ENCODE measurements at regions not wholly inside any gene's neighbourhood (a gene's known extent, or its start where the extent isn't known, plus 50 kb on each side); places are given as distances from the start of the nearest gene placed in this dataset.
"Not testable (repeated sequence)": the region's sequence is repeated elsewhere in the genome, so short reads cannot be mapped to it uniquely, and the experiment has no call there.

GRCh38 chr4:59556191-59556590 lies 1643.9 kb upstream of the ADGRL3 start:
- in situ Hi-C loops (cut with MboI; ENCODE audit: low pct_unique_long_range_greater_than_20kb in 2 of 9, low sequenced_read_pairs in 9 of 9, unreplicated experiment in 9 of 9); H3K4me3 ChIP-seq: not testable (repeated sequence)
- 20 to 100% (median 86%) methylated on average over 1 to 2 of the region's 2 CpGs; no CpG with 5 or more reads in 3 of the 10 experiments for WGBS, 10 experiments

GRCh38 chr4:59560141-59560648 lies 1639.9 kb upstream of the ADGRL3 start:
- ATAC-seq (replicated peaks in 6 of 8); H3K4me3 ChIP-seq; H3K4me1 ChIP-seq (replicated peaks in 1 of 2); H3K27ac ChIP-seq; in situ Hi-C loops (cut with MboI; ENCODE audit: low pct_unique_long_range_greater_than_20kb in 2 of 9, low sequenced_read_pairs in 9 of 9, unreplicated experiment in 9 of 9): not testable (repeated sequence)
- WGBS, 10 experiments, result 0 to 93% (median 76%) methylated on average over 1 to 5 of the region's 9 CpGs; no CpG with 5 or more reads in 5 of the 10 experiments

More at GRCh38 chr4:59556191-59556590, 1643.9 kb upstream of the ADGRL3 start:
- H3K27ac ChIP-seq; ATAC-seq (replicated peaks in 6 of 8); H3K4me1 ChIP-seq (replicated peaks in 1 of 2): not testable (repeated sequence)

- no peak overlapping the region for H3K4me3 ChIP-seq
- WGBS, 10 experiments, result 0 to 80% (median 60%) methylated on average over 1 of the region's 1 CpG; no CpG with 5 or more reads in 5 of the 10 experiments
These were observed 1634.3 kb upstream of the ADGRL3 start for GRCh38 chr4:59565836-59566235.

GRCh38 chr4:59570860-59571476 lies 1629.2 kb upstream of the ADGRL3 start:
- Histone ChIP-seq H3K27ac (no peak overlapping the region), H3K4me3 (no peak overlapping the region), H3K4me1 (replicated peaks in 1 of 2) (no peaks in the 10 kb centered on the region)
- no peak for ATAC-seq (replicated peaks in 6 of 8)
- whole genome bisulfite sequencing, 10 experiments, result 0 to 100% (median 58%) methylated on average over 1 to 2 of the region's 2 CpGs; no CpG with 5 or more reads in 2 of the 10 experiments
- in situ Hi-C loops (cut with MboI; ENCODE audit: low pct_unique_long_range_greater_than_20kb in 2 of 9, low sequenced_read_pairs in 9 of 9, unreplicated experiment in 9 of 9), result no loop called here

More at GRCh38 chr4:59565836-59566235, 1634.3 kb upstream of the ADGRL3 start:
- H3K27ac ChIP-seq, result no peak overlapping the region
- in situ Hi-C loops (cut with MboI; ENCODE audit: low pct_unique_long_range_greater_than_20kb in 2 of 9, low sequenced_read_pairs in 9 of 9, unreplicated experiment in 9 of 9), result no loop called here
- H3K4me1 ChIP-seq (replicated peaks in 1 of 2), result no peaks in the 10 kb centered on the region
- peak in 1 of 8 experiments; percentile 22 for ATAC-seq (replicated peaks in 6 of 8)

GRCh38 chr4:59571805-59572430 lies 1628.2 kb upstream of the ADGRL3 start:
- ATAC-seq (replicated peaks in 6 of 8), result no peak
- 28 to 100% (median 90%) methylated on average over 1 to 9 of the region's 9 CpGs for WGBS, 10 experiments
- Histone ChIP-seq H3K27ac (no peak overlapping the region), H3K4me1 (replicated peaks in 1 of 2) (no peaks in the 10 kb centered on the region), H3K4me3 (no peak overlapping the region)
- in situ Hi-C loops (cut with MboI; ENCODE audit: low pct_unique_long_range_greater_than_20kb in 2 of 9, low sequenced_read_pairs in 9 of 9, unreplicated experiment in 9 of 9), result no loop called here

- no peak for ATAC-seq (replicated peaks in 6 of 8)
- Histone ChIP-seq H3K27ac (no peak overlapping the region), H3K4me1 (replicated peaks in 1 of 2) (no peaks in the 10 kb centered on the region), H3K4me3 (no peak overlapping the region)
- in situ Hi-C loops (cut with MboI; ENCODE audit: low pct_unique_long_range_greater_than_20kb in 2 of 9, low sequenced_read_pairs in 9 of 9, unreplicated experiment in 9 of 9), result no loop called here
- 16 to 85% (median 59%) methylated on average over 1 to 6 of the region's 10 CpGs; no CpG with 5 or more reads in 4 of the 10 experiments for WGBS, 10 experiments
These were observed 1616.1 kb upstream of the ADGRL3 start for GRCh38 chr4:59583845-59584568.

- WGBS, 10 experiments, result 0 to 73% (median 47%) methylated on average over 2 to 3 of the region's 3 CpGs; no CpG with 5 or more reads in 4 of the 10 experiments
- H3K4me1 ChIP-seq (replicated peaks in 1 of 2), result no peaks in the 10 kb centered on the region
- in situ Hi-C loops (cut with MboI; ENCODE audit: low pct_unique_long_range_greater_than_20kb in 2 of 9, low sequenced_read_pairs in 9 of 9, unreplicated experiment in 9 of 9), result no loop called here
- H3K4me3 ChIP-seq, result no peak overlapping the region
- H3K27ac ChIP-seq, result no peak overlapping the region
- ATAC-seq (replicated peaks in 6 of 8), result peak in 2 of 8 experiments; percentile 9 to 27
These were observed 1602.4 kb upstream of the ADGRL3 start for GRCh38 chr4:59597536-59598329.

- 0 to 100% (median 60%) methylated on average over 1 of the region's 1 CpG; no CpG with 5 or more reads in 5 of the 10 experiments for WGBS, 10 experiments
- Histone ChIP-seq H3K4me1 (replicated peaks in 1 of 2) (no peaks in the 10 kb centered on the region), H3K27ac (no peak overlapping the region), H3K4me3 (no peak overlapping the region)
- ATAC-seq (replicated peaks in 6 of 8), result no peak
- in situ Hi-C loops (cut with MboI; ENCODE audit: low pct_unique_long_range_greater_than_20kb in 2 of 9, low sequenced_read_pairs in 9 of 9, unreplicated experiment in 9 of 9), result no loop called here
These were observed 1601.9 kb upstream of the ADGRL3 start for GRCh38 chr4:59598330-59598618.

- Histone ChIP-seq H3K4me3 (no peak overlapping the region), H3K4me1 (replicated peaks in 1 of 2) (no peaks in the 10 kb centered on the region), H3K27ac (no peak overlapping the region)
- no peak for ATAC-seq (replicated peaks in 6 of 8)
- in situ Hi-C loops (cut with MboI; ENCODE audit: low pct_unique_long_range_greater_than_20kb in 2 of 9, low sequenced_read_pairs in 9 of 9, unreplicated experiment in 9 of 9), result no loop called here
- 0 to 100% (median 86%) methylated on average over 1 of the region's 1 CpG; no CpG with 5 or more reads in 1 of the 10 experiments for WGBS, 10 experiments
These were observed 1591.7 kb upstream of the ADGRL3 start for GRCh38 chr4:59608466-59608865.

- no peak overlapping the region for H3K27ac ChIP-seq
- 0 to 100% (median 94%) methylated on average over 1 of the region's 1 CpG; no CpG with 5 or more reads in 2 of the 10 experiments for WGBS, 10 experiments
- in situ Hi-C loops (cut with MboI; ENCODE audit: low pct_unique_long_range_greater_than_20kb in 2 of 9, low sequenced_read_pairs in 9 of 9, unreplicated experiment in 9 of 9), result no loop called here
- H3K4me1 ChIP-seq (replicated peaks in 1 of 2), result no peaks in the 10 kb centered on the region
- no peak overlapping the region for H3K4me3 ChIP-seq
- peak in 4 of 8 experiments; percentile 32 to 50 (median 42) for ATAC-seq (replicated peaks in 6 of 8)
These were observed 1587.9 kb upstream of the ADGRL3 start for GRCh38 chr4:59612235-59612634.

- no peak for ATAC-seq (replicated peaks in 6 of 8)
- no peaks in the 10 kb centered on the region for H3K4me1 ChIP-seq (replicated peaks in 1 of 2)
These were observed 1584.8 kb upstream of the ADGRL3 start for GRCh38 chr4:59615316-59615715.

GRCh38 chr4:59629348-59629747 lies 1570.8 kb upstream of the ADGRL3 start:
- H3K27ac ChIP-seq, result no peak overlapping the region
- no peak overlapping the region for H3K4me3 ChIP-seq
- in situ Hi-C loops (cut with MboI; ENCODE audit: low pct_unique_long_range_greater_than_20kb in 2 of 9, low sequenced_read_pairs in 9 of 9, unreplicated experiment in 9 of 9), result no loop called here
- 0 to 100% (median 57%) methylated on average over 1 of the region's 1 CpG; no CpG with 5 or more reads in 2 of the 10 experiments for WGBS, 10 experiments
- ATAC-seq (replicated peaks in 6 of 8), result peak in 1 of 8 experiments; percentile 24
- no peaks in the 10 kb centered on the region for H3K4me1 ChIP-seq (replicated peaks in 1 of 2)

More at GRCh38 chr4:59615316-59615715, 1584.8 kb upstream of the ADGRL3 start:
- in situ Hi-C loops (cut with MboI; ENCODE audit: low pct_unique_long_range_greater_than_20kb in 2 of 9, low sequenced_read_pairs in 9 of 9, unreplicated experiment in 9 of 9), result no loop called here
- Histone ChIP-seq H3K27ac (no peak overlapping the region), H3K4me3 (no peak overlapping the region)
